ENCODE measurements at regions not wholly inside any gene's neighbourhood (a gene's known extent, or its start where the extent isn't known, plus 50 kb on each side); places are given as distances from the start of the nearest gene placed in this dataset.
A peak's percentile ranks its signal among the peaks of the same experiment; 100 is the strongest.

DNA sequence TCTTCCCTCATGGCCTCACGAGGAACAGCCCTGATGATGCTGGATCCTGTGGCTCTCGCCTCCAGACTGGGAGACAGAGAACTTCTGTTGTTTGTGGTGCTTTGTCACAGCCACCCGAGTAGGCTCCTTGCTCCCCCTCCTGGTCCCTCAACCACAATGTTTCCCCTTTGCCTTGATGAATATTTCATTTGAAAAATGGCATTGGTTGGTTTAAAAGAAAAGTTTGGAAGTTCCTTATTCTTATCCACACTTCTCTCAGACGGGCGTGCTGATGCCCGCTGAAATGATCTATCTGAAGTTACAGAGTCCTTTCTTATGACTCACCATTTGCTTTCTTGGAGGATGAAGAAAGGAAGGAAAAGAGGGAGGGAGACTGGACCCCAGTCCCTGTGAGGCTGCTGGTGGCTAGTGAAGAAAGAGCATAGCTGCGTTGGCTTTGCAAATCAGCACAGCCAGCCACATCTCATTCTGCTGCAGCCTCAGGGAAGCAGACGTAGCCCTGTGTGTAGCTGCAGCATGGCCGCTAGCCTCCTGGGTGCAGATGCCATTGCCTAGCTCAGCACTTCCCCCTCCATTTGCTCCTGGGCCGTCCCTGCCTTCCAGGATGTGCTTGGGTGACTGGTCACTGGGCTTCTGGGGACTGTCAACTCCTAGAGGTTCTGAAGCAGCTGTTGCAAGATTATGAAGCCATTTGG, 185.9 kb downstream of the ERCC6L2 start:
- 2% methylated on average over 10 of the region's 10 CpGs for WGBS (ENCODE audit: insufficient coverage, low coverage, missing lambda C conversion rate)
- Histone ChIP-seq H3K9me1 (ENCODE audit: control insufficient read depth, insufficient read depth, low read length) (no peaks in the 10 kb centered on the region), H3K4me3 (no peak overlapping the region), H3K27ac (ENCODE audit: extremely low read depth, low read depth, low read length) (no peak overlapping the region), H3K9me3 (replicated peaks; ENCODE audit: control insufficient read depth, insufficient read depth, low read depth, low read length) (no peaks in the 10 kb centered on the region), H3K9ac (ENCODE audit: insufficient read depth in 1 of 2, low read depth in 2 of 2, low read length in 2 of 2) (no peak overlapping the region), H4K20me1 (replicated peaks; ENCODE audit: control insufficient read depth, insufficient read depth, low read length) (no peaks in the 10 kb centered on the region), H2AFZ (ENCODE audit: low read depth, low read length) (no peak overlapping the region), H3K79me2 (ENCODE audit: control insufficient read depth, insufficient read depth, low read length) (no peaks in the 10 kb centered on the region), H3K36me3 (ENCODE audit: control insufficient read depth, insufficient read depth, low read length) (no peaks in the 10 kb centered on the region), H3K4me1 (replicated peaks in 1 of 2; ENCODE audit: control insufficient read depth in 2 of 2, insufficient read depth in 2 of 2, low read length in 2 of 2) (no peaks in the 10 kb centered on the region), H3K4me2 (ENCODE audit: insufficient read depth, low read length) (no peak overlapping the region), H3K27me3 (ENCODE audit: control insufficient read depth in 2 of 2, insufficient read depth in 2 of 2, low read length in 2 of 2) (peaks cover 5 to 22% of the 10 kb centered on the region in 2 experiments; a peak in 3 of 5 replicates)
- BruUV-seq (replicated peaks): no TSS peak
- intact Hi-C loops (cut with micrococcal nuclease): loop anchor here (5.0 kb wide), 2 partner anchors 256 to 334 kb away; no protein-coding TSS in a partner anchor
- ATAC-seq (peak; percentile 83), FAIRE-seq (peak; percentile 69), DNase-seq (ENCODE audit: extremely low read depth in 1 of 4, low spot score in 3 of 4) (peak; percentile 40 to 54 (median 44))
- ChIA-PET POLR2A (interaction anchor here (0.7 kb wide), 1 partner anchor 149 kb away, joined by 3 read pairs; no protein-coding TSS in a partner anchor), CTCF (ENCODE audit: low intra/inter-chr PET ratio) (interaction anchor here (0.6 to 1.3 kb wide), 3 partner anchors 59 to 334 kb away, joined by 3 to 5 read pairs (median 4); no protein-coding TSS in a partner anchor)
- TF ChIP-seq ZNF830 (CRISPR knock-in tag; IDR thresholded peaks at IDR 0.05) (no peak), CTCF (IDR thresholded peaks at IDR 0.05 in 2 of 3, conservative IDR thresholded peaks at IDR 0.05 in 1 of 3; ENCODE audit: insufficient read depth in 2 of 3, low read depth in 1 of 3, low read length in 3 of 3) (peak; percentile 57 to 68 (median 59); a peak in 5 of 6 replicates), REST (IDR thresholded peaks at IDR 0.05; ENCODE audit: borderline replicate concordance) (peak; percentile 47), REST (CRISPR knock-in tag; IDR thresholded peaks at IDR 0.05; ENCODE audit: low read depth) (no peak), RAD21 (CRISPR knock-in tag; conservative IDR thresholded peaks at IDR 0.05 in 1 of 2, IDR thresholded peaks at IDR 0.05 in 1 of 2) (peak; percentile 57 to 78), SMC3 (conservative IDR thresholded peaks at IDR 0.05; ENCODE audit: insufficient read depth, low read depth, low read length) (peak; percentile 41; the same call in 1 of the 2 replicates), ELF1 (tag; IDR thresholded peaks at IDR 0.05) (no peak), STAG1 (CRISPR knock-in tag; IDR thresholded peaks at IDR 0.05; ENCODE audit: borderline replicate concordance) (peak; percentile 36; the same call in 1 of the 2 replicates)
- in situ Hi-C loops (cut with MboI): no loop called here
